GM18873 (cell line): ENCODE measurements at regions not wholly inside any gene's neighbourhood (a gene's known extent, or its start where the extent isn't known, plus 50 kb on each side); places are given as distances from the start of the nearest gene placed in this dataset.
A peak's percentile ranks its signal among the peaks of the same experiment; 100 is the strongest.
"Not testable (repeated sequence)": the region's sequence is repeated elsewhere in the genome, so short reads cannot be mapped to it uniquely, and the experiment has no call there.

Experiments
- ATAC-seq: cut with Tn5 transposase; IDR thresholded peaks from one replicate; pipeline ENCODE4 v1.9.1; 2021; ENCODE audit warnings: mild to moderate bottlenecking, moderate library complexity, moderate number of reproducible peaks; ENCODE audit not compliant: unreplicated experiment, low FRiP score

DNA sequence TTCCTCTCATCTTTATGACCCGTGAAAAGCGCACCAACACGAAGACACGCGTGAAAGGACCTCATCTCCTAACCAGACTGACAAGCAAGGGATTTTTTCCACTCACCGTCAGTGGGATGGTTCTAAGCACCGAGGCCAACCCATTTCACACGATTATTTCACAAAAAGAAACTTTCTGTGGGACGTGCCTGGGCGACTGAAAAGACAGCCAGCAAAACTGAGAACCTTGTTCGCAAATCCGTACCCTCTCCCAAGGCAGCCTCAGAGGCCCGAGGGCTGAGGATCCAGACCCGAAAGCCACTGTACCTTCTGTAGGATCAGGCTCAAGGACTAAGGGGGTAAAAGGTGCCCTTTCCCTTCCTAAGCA lies 84.9 kb upstream of the METTL9 start:
- not testable (repeated sequence) for ATAC-seq

GRCh38 chr16:21516705-21517040 lies 82.7 kb upstream of the METTL9 start:
- not testable (repeated sequence) for ATAC-seq

DNA sequence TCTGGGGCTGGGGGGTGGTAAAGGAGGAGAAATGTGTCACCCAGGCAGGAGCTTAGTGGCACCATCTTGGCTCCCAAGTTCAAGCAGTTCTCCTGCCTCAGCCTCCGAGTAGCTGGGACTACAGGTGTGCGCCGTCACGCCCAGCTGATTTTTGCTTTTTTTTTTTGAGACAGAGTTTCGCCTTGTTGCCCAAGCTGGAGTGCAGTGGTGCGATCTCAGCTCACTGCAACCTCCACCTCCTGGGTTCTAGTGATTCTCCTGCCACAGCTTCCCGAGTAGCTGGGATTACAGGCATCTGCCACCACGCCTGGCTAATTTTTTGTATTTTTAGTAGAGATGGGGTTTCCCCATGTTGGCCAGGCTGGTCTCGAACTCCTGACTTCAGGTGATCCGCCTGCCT lies 82.1 kb upstream of the METTL9 start:
- peak; percentile 21 for ATAC-seq

- ATAC-seq, result peak; percentile 5
These were observed 79.8 kb upstream of the METTL9 start for GRCh38 chr16:21519361-21520133.

DNA sequence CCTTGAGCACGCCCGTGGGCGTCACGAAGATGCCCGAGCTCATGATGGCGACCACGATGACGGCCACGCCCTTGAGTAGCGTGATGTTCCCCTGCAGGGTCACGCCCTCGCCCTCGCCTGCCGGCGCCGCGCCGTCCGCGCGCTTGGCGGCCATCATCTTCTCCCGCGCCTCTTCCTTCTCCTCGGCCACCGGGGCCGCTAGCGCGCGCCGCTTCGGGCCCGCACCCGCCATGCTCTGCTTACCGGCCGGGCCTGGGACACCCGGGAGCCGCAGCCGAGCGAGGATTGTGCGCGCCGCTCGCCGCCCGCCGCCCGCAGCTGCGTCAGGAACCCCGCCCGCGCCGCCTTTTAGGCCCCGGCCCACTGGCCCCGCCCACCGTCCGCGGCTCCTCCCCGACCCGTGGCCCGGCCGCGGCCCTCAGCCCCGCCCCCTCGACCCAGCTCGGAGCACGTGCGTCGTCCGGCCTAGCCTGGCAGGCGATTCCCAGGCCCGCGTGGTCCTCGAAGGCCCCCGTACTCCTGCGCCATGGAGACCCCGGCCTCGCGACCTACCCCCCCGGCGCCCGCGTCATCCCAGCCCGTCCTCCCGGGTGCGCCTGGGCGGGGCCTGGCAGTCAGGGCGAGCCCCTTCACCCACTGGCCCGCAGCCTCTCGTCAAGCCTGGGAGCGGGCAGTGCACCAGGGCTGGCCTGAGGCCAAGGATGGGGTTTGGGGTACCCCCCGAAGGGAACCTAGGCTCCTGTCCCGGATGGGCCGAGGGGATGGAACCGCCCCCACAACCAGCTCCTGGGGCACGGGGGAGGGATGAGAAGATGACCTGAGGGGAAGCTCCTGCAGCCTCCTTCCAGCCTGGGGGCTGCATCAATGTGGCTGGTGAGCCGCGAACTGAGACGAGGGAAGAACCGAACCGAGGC lies 79.0 kb upstream of the METTL9 start:
- ATAC-seq, result peak; percentile 55

DNA sequence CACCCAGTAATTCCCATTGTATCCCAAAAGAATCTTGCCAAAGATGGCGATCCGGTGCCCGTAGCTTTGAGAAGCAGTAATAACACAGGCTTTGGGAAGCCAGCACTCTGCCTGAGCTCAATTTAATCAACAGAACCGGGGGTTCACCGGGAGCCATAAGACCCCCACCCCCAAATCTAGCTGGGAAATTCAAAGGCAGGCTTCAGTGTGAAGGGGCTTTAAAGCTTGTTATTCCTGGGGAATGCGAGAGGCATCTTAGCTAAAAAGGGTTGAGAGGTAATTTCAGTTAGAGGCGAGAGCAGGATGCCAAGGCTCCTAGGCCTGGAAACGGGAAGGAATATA lies 78.4 kb upstream of the METTL9 start:
- ATAC-seq, result not testable (repeated sequence)

- ATAC-seq, result not testable (repeated sequence)
These were observed 77.8 kb upstream of the METTL9 start for GRCh38 chr16:21521390-21522143.

- not testable (repeated sequence) for ATAC-seq
These were observed 76.5 kb upstream of the METTL9 start for GRCh38 chr16:21522846-21523245.

GRCh38 chr16:21523411-21524067 lies 75.8 kb upstream of the METTL9 start:
- no peak for ATAC-seq

- no peak for ATAC-seq
These were observed 75.2 kb upstream of the METTL9 start for GRCh38 chr16:21524068-21524751.

DNA sequence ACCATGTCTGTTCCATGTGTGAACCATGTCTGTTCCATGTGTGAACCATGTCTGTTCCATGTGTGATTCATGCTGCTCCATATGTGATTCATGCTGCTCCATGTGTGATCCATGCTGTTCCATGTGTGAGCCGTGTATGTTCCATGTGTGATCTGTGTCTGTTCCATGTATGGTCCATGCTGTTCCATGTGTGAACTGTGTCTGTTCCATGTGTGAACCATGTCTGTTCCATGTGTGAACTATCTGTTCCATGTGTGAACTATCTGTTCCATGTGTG lies 74.7 kb upstream of the METTL9 start:
- not testable (repeated sequence) for ATAC-seq

DNA sequence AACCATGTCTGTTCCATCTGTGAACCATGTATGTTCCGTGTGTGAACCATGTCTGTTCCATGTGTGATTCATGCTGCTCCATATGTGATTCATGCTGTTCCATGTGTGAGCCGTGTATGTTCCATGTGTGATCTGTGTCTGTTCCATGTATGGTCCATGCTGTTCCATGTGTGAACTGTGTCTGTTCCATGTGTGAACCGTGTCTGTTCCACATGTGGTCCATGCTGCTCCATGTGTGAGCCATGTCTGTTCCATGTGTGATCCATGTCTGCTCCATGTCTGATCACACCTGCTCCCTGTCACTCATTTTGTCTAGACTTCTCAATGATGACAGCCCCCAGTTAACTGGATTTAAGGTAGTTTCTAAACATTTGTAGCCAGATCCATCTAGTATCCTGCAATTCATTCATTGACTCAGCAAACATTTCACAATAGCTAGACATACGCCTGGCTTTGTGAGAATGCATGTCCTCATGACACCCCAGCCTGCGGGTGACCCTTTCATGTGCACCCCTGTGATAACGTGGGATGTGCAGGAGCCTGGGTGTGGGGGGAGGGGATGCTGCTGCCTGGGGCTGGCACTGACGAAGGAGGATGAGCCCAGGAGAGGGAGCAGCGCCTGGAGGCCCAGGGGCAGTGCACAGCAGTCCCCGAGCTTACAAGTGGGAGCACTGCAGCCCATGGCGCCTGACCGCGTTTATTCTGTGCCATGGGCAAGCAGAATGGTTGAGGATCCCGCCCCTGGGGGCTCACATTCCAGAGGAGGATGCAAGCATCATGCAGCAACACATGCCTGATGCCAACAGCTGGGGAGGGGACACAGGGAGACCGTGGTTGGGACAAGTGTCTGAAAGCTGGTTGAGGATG lies 74.1 kb upstream of the METTL9 start:
- ATAC-seq, result not testable (repeated sequence)

GRCh38 chr16:21525956-21526922 lies 73.1 kb upstream of the METTL9 start:
- ATAC-seq, result not testable (repeated sequence)

- no peak for ATAC-seq
These were observed 72.2 kb upstream of the METTL9 start for GRCh38 chr16:21526923-21527807.

GRCh38 chr16:21529060-21529658 lies 70.2 kb upstream of the METTL9 start:
- not testable (repeated sequence) for ATAC-seq

GRCh38 chr16:21530729-21531383 lies 68.5 kb upstream of the METTL9 start:
- ATAC-seq, result not testable (repeated sequence)
